Astrocyte (in vitro differentiated cells and primary cell): ENCODE measurements at regions not wholly inside any gene's neighbourhood (a gene's known extent, or its start where the extent isn't known, plus 50 kb on each side); places are given as distances from the start of the nearest gene placed in this dataset.

Experiments used
- DNase-seq: peaks from one replicate; pipeline ENCODE4 v3.0.0-alpha.2; 2010; ENCODE audit warnings: low read depth
- FAIRE-seq: peaks from 2 replicates; lab custom pipeline; 2011; peaks lifted over from hg19 to GRCh38; lab: Jason Lieb, UNC
- H2AFZ ChIP-seq: 2 replicates; pipeline ENCODE4 v1.6.0; 2012; ENCODE audit warnings: low read depth, low read length, inconsistent platforms
- H3K27ac ChIP-seq: 2 replicates; pipeline ENCODE4 v1.5.1; 2011; ENCODE audit warnings: low read depth, low read length, inconsistent platforms
- H3K27me3 ChIP-seq: 2 replicates; pipeline ENCODE4 v1.6.0; 2011; ENCODE audit warnings: low read length, inconsistent platforms; ENCODE audit not compliant: insufficient read depth
- H3K36me3 ChIP-seq: 2 replicates; pipeline ENCODE4 v1.5.1; 2011; ENCODE audit warnings: low read length, inconsistent platforms; ENCODE audit not compliant: insufficient read depth
- H3K4me1 ChIP-seq: 2 replicates; pipeline ENCODE4 v1.5.1; 2011; ENCODE audit warnings: low read length, inconsistent platforms; ENCODE audit not compliant: insufficient read depth
- H3K4me2 ChIP-seq: 2 replicates; pipeline ENCODE4 v1.6.0; 2012; ENCODE audit warnings: low read length, inconsistent platforms
- H3K4me3 ChIP-seq: 2 replicates; pipeline ENCODE4 v1.5.1; 2011; ENCODE audit warnings: low read depth, mild to moderate bottlenecking, low read length, inconsistent platforms; ENCODE audit not compliant: insufficient read depth
- H3K79me2 ChIP-seq: 2 replicates; pipeline ENCODE4 v1.6.0; 2012; ENCODE audit warnings: mild to moderate bottlenecking, low read length, inconsistent platforms; ENCODE audit not compliant: insufficient read depth
- H3K9ac ChIP-seq: 2 replicates; pipeline ENCODE4 v1.6.0; 2012; ENCODE audit warnings: mild to moderate bottlenecking, low read length, inconsistent platforms
- H3K9me3 ChIP-seq: 2 replicates; pipeline ENCODE4 v1.5.1; 2012; ENCODE audit warnings: low read depth, mild to moderate bottlenecking, low read length, inconsistent platforms; ENCODE audit not compliant: insufficient read depth
- H4K20me1 ChIP-seq: 2 replicates; pipeline ENCODE4 v1.6.0; 2012; ENCODE audit warnings: low read length, inconsistent platforms; ENCODE audit not compliant: insufficient read depth
- H3K27ac Mint-ChIP-seq: one replicate; pipeline ENCODE4 v1.8.0; 2021; ENCODE audit warnings: mild to moderate bottlenecking, mixed read lengths; ENCODE audit not compliant: unreplicated experiment
- H3K27me3 Mint-ChIP-seq: one replicate; pipeline ENCODE4 v1.8.0; 2021; ENCODE audit warnings: low read depth, mixed read lengths; ENCODE audit not compliant: unreplicated experiment
- H3K36me3 Mint-ChIP-seq: one replicate; pipeline ENCODE4 v1.8.0; 2021; ENCODE audit warnings: low read depth, mixed read lengths; ENCODE audit not compliant: unreplicated experiment
- H3K4me1 Mint-ChIP-seq: one replicate; pipeline ENCODE4 v1.8.0; 2021; ENCODE audit warnings: low read depth, mixed read lengths; ENCODE audit not compliant: unreplicated experiment
- H3K4me3 Mint-ChIP-seq: one replicate; pipeline ENCODE4 v1.8.0; 2021; ENCODE audit warnings: mild to moderate bottlenecking, moderate library complexity, mixed read lengths; ENCODE audit not compliant: unreplicated experiment
- H3K9me3 Mint-ChIP-seq: one replicate; pipeline ENCODE4 v1.8.0; 2021; ENCODE audit warnings: mild to moderate bottlenecking, mixed read lengths; ENCODE audit not compliant: unreplicated experiment
- CTCF ChIP-seq: IDR thresholded peaks from 2 replicates; pipeline ENCODE4 v1.5.1; 2011; ENCODE audit warnings: low read depth, mild to moderate bottlenecking, inconsistent platforms, low read length, moderate library complexity; ENCODE audit not compliant: insufficient read depth
- EZH2 ChIP-seq: IDR thresholded peaks from 2 replicates; pipeline ENCODE4 v1.6.1; 2012; ENCODE audit warnings: mild to moderate bottlenecking, low read length, inconsistent platforms; ENCODE audit not compliant: insufficient read depth

GRCh38 chr3:194051366-194052149 is 84.4 kb upstream of the HES1 start:
- Histone ChIP-seq H2AFZ (no peak overlapping the region), H3K79me2 (no peaks in the 10 kb centered on the region), H3K4me2 (no peak overlapping the region), H3K9ac (no peak overlapping the region), H3K4me3 (no peak overlapping the region), H4K20me1 (no peaks in the 10 kb centered on the region), H3K27me3 (no peaks in the 10 kb centered on the region), H3K36me3 (no peaks in the 10 kb centered on the region), H3K27ac (no peak overlapping the region), H3K9me3 (peaks cover 13% of the 10 kb centered on the region), H3K4me1 (no peaks in the 10 kb centered on the region)
- peaks cover 62% of the 10 kb centered on the region for H3K27me3 Mint-ChIP-seq
- no peak overlapping the region for H3K27ac Mint-ChIP-seq
- no peaks in the 10 kb centered on the region for H3K4me1 Mint-ChIP-seq
- H3K4me3 Mint-ChIP-seq, result peak overlapping the region; percentile 8
- peaks cover 31% of the 10 kb centered on the region for H3K9me3 Mint-ChIP-seq
- TF ChIP-seq CTCF (no peak), EZH2 (no peak)
- DNase-seq (peak; percentile 25), FAIRE-seq (no peak)
- H3K36me3 Mint-ChIP-seq, result peaks cover 8% of the 10 kb centered on the region

- no peak overlapping the region for H3K4me2 ChIP-seq
- H3K36me3 ChIP-seq, result no peaks in the 10 kb centered on the region
- Mint-ChIP-seq H3K27me3 (peaks cover 67% of the 10 kb centered on the region), H3K36me3 (peaks cover 8% of the 10 kb centered on the region), H3K4me1 (peaks cover 5% of the 10 kb centered on the region), H3K4me3 (no peak overlapping the region), H3K27ac (no peak overlapping the region), H3K9me3 (peaks cover 30% of the 10 kb centered on the region)
- no peaks in the 10 kb centered on the region for H4K20me1 ChIP-seq
- H3K79me2 ChIP-seq, result no peaks in the 10 kb centered on the region
- H3K9me3 ChIP-seq, result peaks cover 13% of the 10 kb centered on the region
- no peak for TF ChIP-seq EZH2
- DNase-seq (no peak), FAIRE-seq (no peak)
- H3K4me1 ChIP-seq, result peaks cover 4% of the 10 kb centered on the region
- H3K27me3 ChIP-seq, result no peaks in the 10 kb centered on the region
- no peak overlapping the region for H2AFZ ChIP-seq
- no peak overlapping the region for H3K27ac ChIP-seq
- no peak overlapping the region for H3K4me3 ChIP-seq
- H3K9ac ChIP-seq, result no peak overlapping the region
Measured at GRCh38 chr3:194053136-194053535, 82.8 kb upstream of the HES1 start.

GRCh38 chr3:194054016-194054415 is 81.9 kb upstream of the HES1 start:
- DNase-seq (no peak), FAIRE-seq (no peak)
- Histone ChIP-seq H3K27ac (no peak overlapping the region), H3K79me2 (no peaks in the 10 kb centered on the region), H2AFZ (no peak overlapping the region), H3K4me3 (no peak overlapping the region), H3K9ac (no peak overlapping the region), H3K36me3 (no peaks in the 10 kb centered on the region), H3K27me3 (no peaks in the 10 kb centered on the region), H3K4me2 (no peak overlapping the region), H3K4me1 (peaks cover 4% of the 10 kb centered on the region), H4K20me1 (no peaks in the 10 kb centered on the region), H3K9me3 (peaks cover 13% of the 10 kb centered on the region)
- Mint-ChIP-seq H3K9me3 (peaks cover 26% of the 10 kb centered on the region), H3K4me1 (peaks cover 5% of the 10 kb centered on the region), H3K27me3 (peaks cover 61% of the 10 kb centered on the region), H3K27ac (no peak overlapping the region), H3K36me3 (peaks cover 5% of the 10 kb centered on the region), H3K4me3 (no peak overlapping the region)
- TF ChIP-seq EZH2 (no peak), CTCF (no peak)
